COLO668 (cell line): ENCODE measurements at regions not wholly inside any gene's neighbourhood (a gene's known extent, or its start where the extent isn't known, plus 50 kb on each side); places are given as distances from the start of the nearest gene placed in this dataset.
A peak's percentile ranks its signal among the peaks of the same experiment; 100 is the strongest.

ENCODE experiments used
- DNase-seq: peaks from one replicate; lab custom pipeline; 2025; ENCODE audit not compliant: unreplicated experiment; lab: John Stamatoyannopoulos, UW

- peak; percentile 25 for DNase-seq
Observed at GRCh38 chr15:60134609-60135008, 130.5 kb downstream of the FOXB1 start.

DNA sequence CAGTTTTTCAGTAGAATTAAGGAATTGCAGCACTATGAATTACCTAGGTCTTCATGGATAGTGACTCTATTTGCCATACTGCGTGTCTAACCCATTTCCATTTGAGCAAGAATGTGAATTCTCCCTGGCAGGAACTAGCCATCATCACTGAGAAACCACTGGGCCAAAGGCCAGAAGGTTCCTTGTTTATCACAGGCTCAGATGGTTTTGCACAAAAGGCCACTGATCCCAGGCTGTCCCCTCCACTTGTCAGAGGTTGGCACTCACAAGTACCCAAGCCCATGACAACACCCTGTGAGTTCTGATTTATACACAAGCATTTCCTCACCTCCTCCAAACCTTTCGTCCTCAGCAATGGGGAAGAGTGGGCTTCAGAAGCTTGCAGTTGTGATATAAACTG, 131.8 kb downstream of the FOXB1 start:
- DNase-seq: no peak

GRCh38 chr15:60137711-60138396, 133.7 kb downstream of the FOXB1 start:
- no peak for DNase-seq

- DNase-seq: no peak
Observed at GRCh38 chr15:60138397-60138968, 134.4 kb downstream of the FOXB1 start.

GRCh38 chr15:60152386-60152785, 148.3 kb downstream of the FOXB1 start:
- no peak for DNase-seq

- DNase-seq: no peak
Observed at GRCh38 chr15:60154764-60155325, 150.7 kb downstream of the FOXB1 start.

- DNase-seq: no peak
Observed at GRCh38 chr15:60155661-60156060, 151.6 kb downstream of the FOXB1 start.

DNA sequence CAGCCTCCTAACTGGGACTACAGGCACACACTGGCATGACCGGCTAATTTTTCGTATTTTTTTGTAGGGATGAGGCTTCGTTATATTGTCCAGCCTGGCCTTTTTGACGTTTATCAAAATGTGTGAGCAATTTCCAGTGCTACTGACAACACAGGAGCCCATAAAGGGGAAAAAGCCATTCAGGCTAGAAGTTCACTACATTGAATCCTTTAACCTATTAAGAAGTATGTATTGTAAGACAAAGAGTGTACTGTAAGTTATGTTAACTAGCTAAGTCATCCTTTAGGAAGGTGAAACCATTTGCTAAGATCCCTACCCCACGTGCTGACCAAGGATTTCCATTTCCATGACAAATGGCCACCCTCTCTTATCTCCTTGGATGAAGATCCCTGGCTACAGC, 156.8 kb downstream of the FOXB1 start:
- no peak for DNase-seq

DNA sequence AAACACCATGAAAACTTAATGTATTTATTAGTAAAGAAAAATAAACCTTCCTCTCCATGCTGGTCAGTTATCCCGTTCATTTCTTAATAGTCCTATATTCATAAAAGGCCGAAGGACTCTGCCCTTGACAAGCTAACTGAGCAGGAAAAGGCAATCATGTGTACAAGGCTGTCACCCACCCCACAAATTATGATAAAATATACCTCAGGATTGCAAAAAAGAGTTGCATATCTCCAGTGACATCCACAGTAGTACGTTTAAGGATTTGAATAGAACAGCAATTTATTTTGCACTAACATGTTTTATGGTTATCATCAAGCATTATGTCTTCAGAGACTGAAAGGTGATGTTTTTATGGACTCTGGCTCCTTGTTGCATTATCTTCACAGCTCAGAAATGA, 157.6 kb downstream of the FOXB1 start:
- no peak for DNase-seq

GRCh38 chr15:60162251-60162967, 158.3 kb downstream of the FOXB1 start:
- DNase-seq: no peak

- no peak for DNase-seq
Observed at GRCh38 chr15:60162968-60163355, 158.9 kb downstream of the FOXB1 start.

GRCh38 chr15:60165111-60165510, 161.0 kb downstream of the FOXB1 start:
- no peak for DNase-seq

- DNase-seq: no peak
Observed at GRCh38 chr15:60172143-60172542, 168.0 kb downstream of the FOXB1 start.

- peak; percentile 31 for DNase-seq
Observed at GRCh38 chr15:60179786-60180391, 175.8 kb downstream of the FOXB1 start.

- DNase-seq: peak; percentile 10
Observed at GRCh38 chr15:60181957-60182356, 177.8 kb downstream of the FOXB1 start.

DNA sequence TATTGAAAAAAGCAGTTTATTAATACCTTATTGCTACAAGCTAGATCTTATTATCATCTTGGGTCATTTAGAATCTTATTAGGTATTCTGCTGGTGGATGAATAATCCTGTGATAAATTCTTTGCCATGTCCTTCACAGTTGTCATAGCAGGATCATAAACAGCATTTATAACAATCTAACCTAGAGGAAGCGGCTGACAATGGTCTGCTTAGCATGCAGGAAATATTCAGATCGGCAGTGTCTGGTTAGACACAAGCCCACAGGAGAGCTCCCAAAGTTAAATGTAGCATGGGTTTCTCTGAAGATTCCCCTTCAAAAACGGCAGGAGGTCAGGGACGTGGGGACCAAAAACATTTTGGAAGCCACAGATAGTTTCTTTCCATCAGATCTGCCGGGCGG, 179.3 kb downstream of the FOXB1 start:
- no peak for DNase-seq

DNA sequence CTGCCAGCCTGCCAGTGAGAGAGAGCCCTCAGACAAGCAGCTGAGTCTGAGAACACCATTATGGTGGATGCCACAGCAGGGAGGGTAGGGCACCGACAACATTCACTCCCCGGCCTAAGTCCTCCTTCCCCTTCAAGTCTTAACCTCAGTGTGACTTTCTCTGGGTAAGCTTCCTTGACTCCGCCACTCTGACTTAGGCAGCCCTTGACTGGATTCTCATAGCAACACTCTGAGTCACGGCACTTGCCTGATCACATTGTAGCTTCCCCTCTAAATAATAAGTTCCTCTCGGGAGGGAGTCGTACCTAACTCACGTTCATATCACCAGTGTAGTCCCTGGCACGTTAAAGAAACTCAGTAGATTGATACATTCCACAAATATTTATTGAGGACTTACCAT, 180.5 kb downstream of the FOXB1 start:
- no peak for DNase-seq

DNA sequence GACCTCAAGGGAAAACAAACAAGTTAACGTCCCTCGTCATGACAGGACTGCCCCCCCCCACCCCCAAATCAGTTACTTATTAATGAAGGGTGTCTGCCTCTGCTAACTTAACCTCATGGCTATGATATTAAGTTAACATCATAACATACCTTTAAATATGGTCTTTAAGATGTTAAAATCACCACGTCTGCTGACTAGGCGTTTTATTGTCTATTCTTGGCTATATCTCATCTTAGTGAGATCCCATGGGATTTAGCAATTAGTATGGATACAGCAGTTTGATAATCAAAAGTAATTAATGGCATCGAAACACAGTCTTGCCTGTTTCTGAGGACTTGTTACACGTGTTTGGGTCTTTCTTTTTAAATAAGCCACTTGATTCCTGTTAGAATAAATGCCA, 186.9 kb downstream of the FOXB1 start:
- no peak for DNase-seq

DNA sequence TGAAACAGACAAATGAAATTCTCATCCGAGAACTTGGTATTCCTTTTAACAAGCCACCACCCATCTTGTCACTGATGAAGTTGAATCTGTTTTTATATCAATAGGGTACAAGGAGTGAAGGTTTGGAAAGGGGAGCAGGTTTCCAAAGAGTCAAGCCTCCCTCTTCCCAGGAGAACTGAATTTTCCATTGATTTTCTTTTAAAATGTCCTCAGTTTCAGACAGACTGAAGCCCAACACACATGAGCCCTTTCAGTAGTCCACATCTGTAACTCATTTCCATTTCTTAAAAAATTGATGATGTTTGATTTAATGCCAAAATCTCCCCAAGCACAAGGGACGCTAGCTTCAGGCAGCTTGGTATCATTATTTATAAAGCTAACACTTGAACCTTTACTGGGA, 187.7 kb downstream of the FOXB1 start:
- DNase-seq: no peak

GRCh38 chr15:60195611-60196010, 191.5 kb downstream of the FOXB1 start:
- no peak for DNase-seq

DNA sequence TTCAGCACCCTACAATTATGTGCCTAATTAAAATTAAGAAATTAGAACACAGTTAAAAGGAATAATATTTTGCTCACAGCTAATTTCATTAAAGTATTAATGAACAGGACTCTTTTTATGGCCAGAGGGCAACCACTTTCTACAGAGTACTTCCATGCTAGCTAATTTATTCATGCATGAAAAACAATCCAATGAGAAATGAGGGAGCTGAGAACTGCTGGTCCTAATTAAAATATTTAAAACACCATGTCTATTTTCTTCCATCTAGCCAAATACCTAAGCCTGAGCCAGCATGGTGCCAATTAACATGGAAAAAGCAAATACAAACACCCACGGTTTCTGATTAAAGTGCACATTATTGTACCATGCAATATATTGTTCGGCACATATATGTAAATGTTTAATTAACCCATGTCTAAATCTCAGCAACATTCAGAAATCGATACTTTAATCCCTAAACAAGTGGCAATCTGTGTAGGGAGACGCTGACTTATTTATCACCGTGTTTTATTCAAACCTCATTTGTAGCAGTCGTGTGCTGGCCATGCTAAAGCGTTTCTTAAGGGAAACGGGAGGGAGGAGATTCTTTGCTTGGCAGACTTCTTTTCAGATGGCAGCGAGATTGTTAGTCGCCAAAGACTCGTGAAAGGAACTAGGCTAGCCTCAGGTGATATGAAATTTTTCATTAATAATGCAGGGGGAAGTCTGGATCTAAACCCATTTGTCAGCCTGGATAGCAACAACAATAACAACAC, 193.5 kb downstream of the ANXA2 start:
- no peak for DNase-seq
